Body of pancreas (tissue), 4 donors: ENCODE measurements at regions not wholly inside any gene's neighbourhood (a gene's known extent, or its start where the extent isn't known, plus 50 kb on each side); places are given as distances from the start of the nearest gene placed in this dataset.
"Not testable (repeated sequence)": the region's sequence is repeated elsewhere in the genome, so short reads cannot be mapped to it uniquely, and the experiment has no call there.

Experiments used
- ATAC-seq: fragments of 150-250 bp; one replicate; pipeline ENCODE4 v1.9.1; 2016
- DNase-seq, 4 donors: peaks; one replicate each; pipeline ENCODE4 v3.0.0-alpha.2; 2019
- H3K27ac ChIP-seq, 4 donors: fragments of 200-600 bp; sonication (generic); 1 replicate in 3 of 4; 2 replicates in 1 of 4; pipeline versions ENCODE4 v1.5.1 to v1.6.1; 2016 to 2019; ENCODE audit warnings: mild to moderate bottlenecking in 1 of 4, mixed read lengths in 1 of 4, moderate library complexity in 1 of 4
- H3K27me3 ChIP-seq, 2 donors: fragments of 200-600 bp; sonication (generic); one replicate each; pipeline ENCODE4 v1.6.0; 2016; ENCODE audit warnings: mild to moderate bottlenecking in 1 of 2
- H3K36me3 ChIP-seq, 2 donors: fragments of 200-600 bp; sonication (generic); replicated peaks in 1 of 2; 2 replicates each; pipeline ENCODE4 v1.5.1; 2016; ENCODE audit warnings: low read depth in 2 of 2; ENCODE audit not compliant: insufficient read depth in 1 of 2
- H3K4me1 ChIP-seq: fragments of 200-600 bp; sonication (generic); one replicate; pipeline ENCODE4 v1.6.0; 2016
- H3K4me3 ChIP-seq, 2 donors: fragments of 200-600 bp; sonication (generic); 1 replicate in 1 of 2; 2 replicates in 1 of 2; pipeline ENCODE4 v1.5.1; 2016 to 2019
- H3K9me3 ChIP-seq, 3 donors: fragments of 200-600 bp; sonication (generic); 1 replicate in 2 of 3; 2 replicates in 1 of 3; pipeline ENCODE4 v1.5.1; 2016
- POLR2A ChIP-seq, 3 donors: fragments of 450-650 bp; IDR thresholded peaks; one replicate each; pipeline ENCODE4 v1.6.1; 2016; ENCODE audit warnings: antibody characterized with exemption in 3 of 3, mild to moderate bottlenecking in 2 of 3
- whole genome bisulfite sequencing, 2 donors: methylation state at CpG; one replicate each; pipeline ENCODE4 v1.1.5; 2017; 5-methylcytosine and 5-hydroxymethylcytosine counted together
- intact Hi-C: fragments of 100-400 bp; cut with DNase I; formaldehyde crosslinking; loops from one replicate; pipeline ENCODE4 v1.15.1; 2023
- TF ChIP-seq, protein P1 (sequence below), 7 experiments: fragments of 450-650 bp in 4 of 7; fragments of 200-600 bp in 3 of 7; sonication (generic) in 3 of 7; IDR thresholded peaks; one replicate each; pipeline ENCODE4 v1.5.1; 2016 to 2019; ENCODE audit warnings: antibody characterized with exemption in 7 of 7

DNA sequence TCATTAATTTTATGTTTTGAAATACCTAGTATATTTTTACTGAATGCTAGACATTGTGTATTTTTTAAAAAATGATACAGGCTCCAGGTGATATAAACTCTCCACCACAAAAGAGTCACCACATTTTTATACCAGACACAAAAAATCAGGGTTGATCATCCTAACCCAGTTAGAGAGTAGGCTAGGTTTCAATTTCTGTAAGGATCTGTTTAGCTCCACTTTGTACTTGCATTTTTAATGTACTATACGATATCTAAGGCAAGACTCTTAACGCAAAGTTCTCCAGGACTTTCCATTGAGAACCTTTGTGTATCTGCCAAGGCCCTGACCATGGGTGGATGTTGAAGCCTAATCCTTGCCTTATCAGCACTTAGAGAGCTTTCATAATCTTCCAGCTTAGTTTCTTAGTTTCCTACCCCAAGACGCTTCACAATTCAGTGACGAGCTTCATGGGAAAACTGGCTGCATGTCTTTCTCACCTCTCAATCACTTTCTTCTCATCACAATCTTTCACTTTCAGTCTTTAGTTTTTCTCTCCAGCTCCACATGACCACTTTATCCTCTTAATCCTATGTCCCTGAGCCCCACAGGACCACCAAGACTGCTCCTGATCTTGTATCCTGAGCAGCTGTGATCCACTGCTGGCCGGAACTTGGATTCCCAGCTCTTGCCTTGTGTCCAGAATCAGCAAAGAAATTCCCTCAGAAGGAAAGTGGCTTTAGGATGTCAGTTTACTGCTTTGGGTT is 635.8 kb downstream of the RNF144A start:
- H3K27ac ChIP-seq = no peak overlapping the region
- H3K27me3 ChIP-seq = no peaks in the 10 kb centered on the region
- no peak overlapping the region for H3K4me3 ChIP-seq
- no peaks in the 10 kb centered on the region for H3K4me1 ChIP-seq
- intact Hi-C loops = no loop called here
- H3K36me3 ChIP-seq = no peaks in the 10 kb centered on the region
- no peak for TF ChIP-seq POLR2A (IDR thresholded peaks at IDR 0.05)
- TF ChIP-seq, protein P1, sequence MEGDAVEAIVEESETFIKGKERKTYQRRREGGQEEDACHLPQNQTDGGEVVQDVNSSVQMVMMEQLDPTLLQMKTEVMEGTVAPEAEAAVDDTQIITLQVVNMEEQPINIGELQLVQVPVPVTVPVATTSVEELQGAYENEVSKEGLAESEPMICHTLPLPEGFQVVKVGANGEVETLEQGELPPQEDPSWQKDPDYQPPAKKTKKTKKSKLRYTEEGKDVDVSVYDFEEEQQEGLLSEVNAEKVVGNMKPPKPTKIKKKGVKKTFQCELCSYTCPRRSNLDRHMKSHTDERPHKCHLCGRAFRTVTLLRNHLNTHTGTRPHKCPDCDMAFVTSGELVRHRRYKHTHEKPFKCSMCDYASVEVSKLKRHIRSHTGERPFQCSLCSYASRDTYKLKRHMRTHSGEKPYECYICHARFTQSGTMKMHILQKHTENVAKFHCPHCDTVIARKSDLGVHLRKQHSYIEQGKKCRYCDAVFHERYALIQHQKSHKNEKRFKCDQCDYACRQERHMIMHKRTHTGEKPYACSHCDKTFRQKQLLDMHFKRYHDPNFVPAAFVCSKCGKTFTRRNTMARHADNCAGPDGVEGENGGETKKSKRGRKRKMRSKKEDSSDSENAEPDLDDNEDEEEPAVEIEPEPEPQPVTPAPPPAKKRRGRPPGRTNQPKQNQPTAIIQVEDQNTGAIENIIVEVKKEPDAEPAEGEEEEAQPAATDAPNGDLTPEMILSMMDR (IDR thresholded peaks at IDR 0.05) = no peak
- ATAC-seq (no peak), DNase-seq (no peak)
- H3K9me3 ChIP-seq = no peaks in the 10 kb centered on the region
- WGBS, 2 donors = 87 to 88% methylated on average over 5 of the region's 5 CpGs

DNA sequence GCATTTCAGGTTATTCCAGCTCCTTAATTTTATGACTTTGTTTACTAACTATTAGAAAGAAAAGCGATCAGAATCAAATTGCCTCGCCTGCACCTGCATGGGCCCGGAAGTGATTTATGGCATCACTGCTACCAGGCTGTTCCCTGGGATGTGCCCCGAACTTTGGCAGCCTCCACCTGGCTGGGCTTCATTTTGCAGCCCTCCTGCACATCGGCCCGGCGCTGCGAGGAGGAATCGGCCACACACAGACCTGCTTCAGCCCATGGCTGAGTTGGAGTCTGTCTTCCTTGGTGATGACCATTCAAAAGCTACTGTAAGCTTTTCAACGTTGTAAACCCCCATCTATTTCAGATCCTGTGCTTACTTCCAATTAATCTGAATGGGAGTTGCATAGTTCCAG is 638.0 kb downstream of the RNF144A start:
- no peak for DNase-seq
- H3K27ac ChIP-seq = no peak overlapping the region
- no peaks in the 10 kb centered on the region for H3K9me3 ChIP-seq
- 88 to 92% methylated on average over 10 of the region's 10 CpGs for WGBS, 2 donors
- H3K4me3 ChIP-seq = no peak overlapping the region
- no peak for TF ChIP-seq POLR2A (IDR thresholded peaks at IDR 0.05)
- TF ChIP-seq, protein P1 (IDR thresholded peaks at IDR 0.05) = no peak
- no peak for ATAC-seq
- intact Hi-C loops = no loop called here
- no peaks in the 10 kb centered on the region for H3K4me1 ChIP-seq
- H3K27me3 ChIP-seq = no peaks in the 10 kb centered on the region
- H3K36me3 ChIP-seq = no peaks in the 10 kb centered on the region

DNA sequence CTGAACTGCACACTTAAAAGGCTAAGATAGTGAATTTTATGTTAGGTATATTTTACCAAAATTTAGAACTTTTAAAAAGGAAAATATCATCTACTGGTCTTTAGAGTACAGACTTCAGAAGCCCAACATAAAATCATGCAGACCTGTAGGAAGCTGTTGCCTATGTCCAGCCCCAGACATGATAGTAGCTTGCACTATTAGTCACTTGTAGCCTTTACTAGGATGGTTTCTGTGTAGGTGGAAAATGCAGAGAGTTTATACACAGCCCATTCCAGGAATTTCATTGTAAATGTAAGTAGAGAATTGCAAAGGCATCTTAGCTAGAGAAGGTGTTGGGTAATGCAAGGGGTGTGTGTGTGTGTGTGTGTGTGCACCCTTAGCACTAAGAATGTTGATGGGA is 640.2 kb downstream of the RNF144A start:
- no peaks in the 10 kb centered on the region for H3K9me3 ChIP-seq
- H3K4me3 ChIP-seq = no peak overlapping the region
- no peak for TF ChIP-seq POLR2A (IDR thresholded peaks at IDR 0.05)
- TF ChIP-seq, protein P1 (IDR thresholded peaks at IDR 0.05) = no peak
- H3K36me3 ChIP-seq = no peaks in the 10 kb centered on the region
- no peak overlapping the region for H3K27ac ChIP-seq
- no peak for DNase-seq
- no peaks in the 10 kb centered on the region for H3K4me1 ChIP-seq
- intact Hi-C loops = no loop called here
- no peaks in the 10 kb centered on the region for H3K27me3 ChIP-seq
- no peak for ATAC-seq

DNA sequence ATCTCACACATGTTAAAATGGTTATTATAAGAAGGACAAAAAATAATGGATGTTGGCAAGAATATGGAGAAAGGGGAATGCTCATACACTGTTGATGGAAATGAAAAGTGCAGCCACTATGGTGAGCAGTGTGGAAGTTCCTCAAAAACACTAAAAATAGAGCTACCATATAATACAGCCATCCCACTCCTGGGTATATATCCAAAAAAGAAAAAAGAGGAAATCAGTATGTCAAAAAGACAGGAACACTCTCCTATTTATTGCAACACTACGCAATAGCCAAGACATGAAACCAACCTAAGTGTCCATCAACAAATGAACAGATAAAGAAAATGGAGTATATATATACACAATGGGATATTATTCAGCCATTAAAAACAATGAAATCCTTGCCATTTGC is 642.6 kb downstream of the RNF144A start:
- no peak overlapping the region for H3K4me3 ChIP-seq
- no peak for DNase-seq
- no peaks in the 10 kb centered on the region for H3K27me3 ChIP-seq
- H3K9me3 ChIP-seq = no peaks in the 10 kb centered on the region
- H3K4me1 ChIP-seq = no peaks in the 10 kb centered on the region
- no peaks in the 10 kb centered on the region for H3K36me3 ChIP-seq
- ATAC-seq = no peak
- intact Hi-C loops = no loop called here
- H3K27ac ChIP-seq = no peak overlapping the region
- WGBS, 2 donors = 87 to 88% methylated on average over 1 of the region's 1 CpG
- TF ChIP-seq, protein P1 (IDR thresholded peaks at IDR 0.05) = no peak
- TF ChIP-seq POLR2A (IDR thresholded peaks at IDR 0.05) = no peak

DNA sequence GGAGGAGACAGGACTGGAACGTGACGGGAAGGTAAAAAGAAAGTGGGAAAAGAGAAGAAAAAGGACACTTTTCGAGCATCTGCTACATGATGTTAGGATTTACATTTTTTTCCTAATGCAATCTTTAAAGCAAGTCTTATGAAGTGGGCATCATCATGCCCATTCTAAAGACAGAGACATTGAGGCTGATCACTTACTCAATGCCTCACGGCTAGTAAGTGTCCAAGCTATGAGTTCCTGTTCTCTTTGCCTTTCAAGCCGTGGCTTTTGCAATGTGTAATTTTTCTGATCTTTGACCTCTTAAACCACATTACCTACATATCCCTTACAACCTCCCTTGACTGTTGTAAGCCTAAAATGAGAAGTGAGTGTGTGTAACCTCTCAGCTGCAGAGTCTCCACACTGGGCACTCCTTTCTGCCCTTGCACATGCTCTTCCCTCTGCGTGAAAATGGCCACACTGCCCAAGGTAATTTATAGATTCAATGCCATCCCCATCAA is 649.2 kb downstream of the RNF144A start:
- TF ChIP-seq, protein P1 (IDR thresholded peaks at IDR 0.05) = no peak
- no peak for TF ChIP-seq POLR2A (IDR thresholded peaks at IDR 0.05)
- DNase-seq = no peak
- intact Hi-C loops = no loop called here
- H3K27ac ChIP-seq = no peak overlapping the region
- H3K27me3 ChIP-seq = no peaks in the 10 kb centered on the region
- WGBS, 2 donors = 84 to 85% methylated on average over 6 of the region's 6 CpGs
- ATAC-seq = no peak
- H3K4me1 ChIP-seq = no peaks in the 10 kb centered on the region
- no peaks in the 10 kb centered on the region for H3K9me3 ChIP-seq
- no peaks in the 10 kb centered on the region for H3K36me3 ChIP-seq
- no peak overlapping the region for H3K4me3 ChIP-seq

DNA sequence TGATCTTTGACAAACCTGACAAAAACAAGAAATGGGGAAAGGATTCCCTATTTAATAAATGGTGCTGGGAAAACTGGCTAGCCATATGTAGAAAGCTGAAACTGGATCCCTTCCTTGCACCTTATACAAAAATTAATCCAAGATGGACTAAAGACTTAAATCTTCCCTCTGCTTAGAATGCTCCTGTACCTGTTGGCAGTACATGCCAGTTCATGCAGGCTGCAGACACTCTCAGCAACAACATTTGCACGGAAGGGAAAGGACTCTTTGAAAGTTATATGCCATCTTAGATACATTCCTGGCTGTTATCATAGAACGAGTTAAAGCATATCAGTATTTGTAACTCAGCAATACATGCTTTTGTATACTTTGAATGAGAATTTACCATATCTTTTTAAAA is 649.9 kb downstream of the RNF144A start:
- H3K27me3 ChIP-seq, H3K9me3 ChIP-seq, ATAC-seq, intact Hi-C loops, H3K4me1 ChIP-seq, H3K4me3 ChIP-seq, H3K27ac ChIP-seq, DNase-seq, H3K36me3 ChIP-seq: not testable (repeated sequence)
- 29 to 34% methylated on average over 2 of the region's 2 CpGs for WGBS, 2 donors
